ENCODE measurements at regions not wholly inside any gene's neighbourhood (a gene's known extent, or its start where the extent isn't known, plus 50 kb on each side); places are given as distances from the start of the nearest gene placed in this dataset.

DNA sequence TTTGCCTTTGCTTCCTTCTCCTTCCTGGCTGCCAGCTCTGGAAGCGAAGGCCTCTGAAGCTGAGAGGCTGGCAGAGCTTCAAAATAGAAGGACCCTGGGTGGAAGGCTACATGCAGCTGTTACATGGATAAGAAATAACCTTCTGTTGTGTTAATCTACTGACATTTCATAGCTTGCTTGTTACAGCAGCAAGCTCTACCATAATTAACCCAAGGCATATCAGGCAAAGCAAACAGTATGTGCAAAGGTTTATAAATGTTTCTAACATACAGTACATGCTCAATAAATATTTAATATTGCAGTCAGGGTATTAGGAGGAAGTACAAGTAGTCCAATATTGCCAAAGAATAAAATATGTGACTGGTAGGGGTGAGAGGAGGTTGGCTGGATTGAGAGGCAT is 55.6 kb upstream of the MKLN1 start:
- DNase-seq (ENCODE audit: low read depth in 2 of 2): no peak

DNA sequence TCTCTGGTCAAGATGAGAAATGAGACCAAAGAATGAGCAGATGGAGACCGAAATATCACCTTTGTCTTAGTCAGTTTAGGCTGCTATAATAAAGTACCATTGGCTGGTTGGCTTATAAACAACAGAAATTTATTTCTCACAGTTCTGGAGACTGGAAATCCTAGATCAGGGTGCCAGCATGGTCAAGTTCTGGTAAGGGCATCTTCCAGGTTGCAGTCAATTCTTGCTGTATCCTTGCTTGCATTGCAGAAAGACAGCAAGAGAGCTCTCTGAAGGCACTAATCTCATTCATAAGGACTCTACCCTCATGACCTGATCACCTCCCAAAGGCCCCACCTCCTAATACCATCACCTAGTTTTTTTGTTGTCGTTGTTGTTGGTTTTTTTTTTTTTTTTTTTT is 52.7 kb upstream of the MKLN1 start:
- Histone ChIP-seq H3K79me2 (ENCODE audit: control insufficient read depth, insufficient read depth, low read length) (no peaks in the 10 kb centered on the region), H2AFZ (ENCODE audit: low read length) (no peak overlapping the region), H3K9me3 (ENCODE audit: control insufficient read depth, insufficient read depth, low read depth, low read length) (no peaks in the 10 kb centered on the region), H3K36me3 (ENCODE audit: control insufficient read depth, insufficient read depth, low read length) (no peaks in the 10 kb centered on the region), H3K4me2 (ENCODE audit: extremely low read depth, insufficient read depth, low read length) (no peak overlapping the region), H3K27ac (ENCODE audit: insufficient read depth, low read length) (no peak overlapping the region), H3K27me3 (ENCODE audit: control insufficient read depth, insufficient read depth, low read length) (no peaks in the 10 kb centered on the region), H3K4me1 (ENCODE audit: control insufficient read depth, extremely low read depth, insufficient read depth, low read length) (no peaks in the 10 kb centered on the region), H4K20me1 (ENCODE audit: control insufficient read depth, extremely low read depth, insufficient read depth, low read length) (no peaks in the 10 kb centered on the region), H3K9ac (ENCODE audit: insufficient read depth, low read length) (no peak overlapping the region), H3K4me3 (replicated peaks in 1 of 4; ENCODE audit: control extremely low read depth in 1 of 4, insufficient read depth in 1 of 4, low read depth in 3 of 4, low read length in 4 of 4) (no peak overlapping the region)
- TF ChIP-seq, protein P1, sequence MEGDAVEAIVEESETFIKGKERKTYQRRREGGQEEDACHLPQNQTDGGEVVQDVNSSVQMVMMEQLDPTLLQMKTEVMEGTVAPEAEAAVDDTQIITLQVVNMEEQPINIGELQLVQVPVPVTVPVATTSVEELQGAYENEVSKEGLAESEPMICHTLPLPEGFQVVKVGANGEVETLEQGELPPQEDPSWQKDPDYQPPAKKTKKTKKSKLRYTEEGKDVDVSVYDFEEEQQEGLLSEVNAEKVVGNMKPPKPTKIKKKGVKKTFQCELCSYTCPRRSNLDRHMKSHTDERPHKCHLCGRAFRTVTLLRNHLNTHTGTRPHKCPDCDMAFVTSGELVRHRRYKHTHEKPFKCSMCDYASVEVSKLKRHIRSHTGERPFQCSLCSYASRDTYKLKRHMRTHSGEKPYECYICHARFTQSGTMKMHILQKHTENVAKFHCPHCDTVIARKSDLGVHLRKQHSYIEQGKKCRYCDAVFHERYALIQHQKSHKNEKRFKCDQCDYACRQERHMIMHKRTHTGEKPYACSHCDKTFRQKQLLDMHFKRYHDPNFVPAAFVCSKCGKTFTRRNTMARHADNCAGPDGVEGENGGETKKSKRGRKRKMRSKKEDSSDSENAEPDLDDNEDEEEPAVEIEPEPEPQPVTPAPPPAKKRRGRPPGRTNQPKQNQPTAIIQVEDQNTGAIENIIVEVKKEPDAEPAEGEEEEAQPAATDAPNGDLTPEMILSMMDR (conservative IDR thresholded peaks at IDR 0.05 in 1 of 2, IDR thresholded peaks at IDR 0.05 in 1 of 2; ENCODE audit: low read depth in 1 of 2, low read length in 2 of 2): no peak
- no peak for TF ChIP-seq EZH2 (IDR thresholded peaks at IDR 0.05; ENCODE audit: low read length, missing control alignments)
- no peak for DNase-seq (ENCODE audit: low read depth in 2 of 2)

More for the DNA sequence above, 55.6 kb upstream of the MKLN1 start:
- no peak overlapping the region for H3K9ac ChIP-seq (ENCODE audit: insufficient read depth, low read length)
- no peaks in the 10 kb centered on the region for H3K9me3 ChIP-seq (ENCODE audit: control insufficient read depth, insufficient read depth, low read depth, low read length)
- no peaks in the 10 kb centered on the region for H3K4me1 ChIP-seq (ENCODE audit: control insufficient read depth, extremely low read depth, insufficient read depth, low read length)
- H2AFZ ChIP-seq (ENCODE audit: low read length): no peak overlapping the region
- H3K4me3 ChIP-seq (replicated peaks in 1 of 4; ENCODE audit: control extremely low read depth in 1 of 4, insufficient read depth in 1 of 4, low read depth in 3 of 4, low read length in 4 of 4): no peak overlapping the region
- H3K79me2 ChIP-seq (ENCODE audit: control insufficient read depth, insufficient read depth, low read length): no peaks in the 10 kb centered on the region
- H3K27me3 ChIP-seq (ENCODE audit: control insufficient read depth, insufficient read depth, low read length): no peaks in the 10 kb centered on the region
- no peak overlapping the region for H3K4me2 ChIP-seq (ENCODE audit: extremely low read depth, insufficient read depth, low read length)
- TF ChIP-seq, protein P1 (conservative IDR thresholded peaks at IDR 0.05 in 1 of 2, IDR thresholded peaks at IDR 0.05 in 1 of 2; ENCODE audit: low read depth in 1 of 2, low read length in 2 of 2): no peak
- no peak for TF ChIP-seq EZH2 (IDR thresholded peaks at IDR 0.05; ENCODE audit: low read length, missing control alignments)
- H4K20me1 ChIP-seq (ENCODE audit: control insufficient read depth, extremely low read depth, insufficient read depth, low read length): no peaks in the 10 kb centered on the region
- no peak overlapping the region for H3K27ac ChIP-seq (ENCODE audit: insufficient read depth, low read length)
- H3K36me3 ChIP-seq (ENCODE audit: control insufficient read depth, insufficient read depth, low read length): no peaks in the 10 kb centered on the region

DNA sequence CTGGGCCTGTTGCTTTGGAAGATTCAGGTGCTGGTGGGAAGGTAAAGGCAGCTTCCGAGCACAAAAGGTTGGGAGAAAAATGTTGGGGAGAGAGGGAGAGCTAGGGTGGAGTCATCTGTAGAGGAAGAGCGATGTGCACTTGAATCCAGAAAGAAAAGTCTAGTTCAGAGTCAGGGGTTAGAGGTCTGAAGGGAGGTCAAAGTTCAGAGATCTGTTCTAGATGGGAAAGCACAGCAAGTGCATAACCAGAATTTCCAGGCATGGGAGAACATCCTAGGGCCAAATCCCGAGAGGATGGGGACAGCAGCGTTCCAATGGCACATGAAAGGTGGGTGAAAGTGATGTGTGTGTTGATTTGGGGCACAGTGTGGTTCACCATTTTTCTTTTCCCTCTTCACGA is 51.5 kb upstream of the MKLN1 start:
- Histone ChIP-seq H3K9me3 (ENCODE audit: control insufficient read depth, insufficient read depth, low read depth, low read length) (no peaks in the 10 kb centered on the region), H3K79me2 (ENCODE audit: control insufficient read depth, insufficient read depth, low read length) (no peaks in the 10 kb centered on the region), H3K36me3 (ENCODE audit: control insufficient read depth, insufficient read depth, low read length) (no peaks in the 10 kb centered on the region), H2AFZ (ENCODE audit: low read length) (no peak overlapping the region), H3K27me3 (ENCODE audit: control insufficient read depth, insufficient read depth, low read length) (no peaks in the 10 kb centered on the region), H3K4me1 (ENCODE audit: control insufficient read depth, extremely low read depth, insufficient read depth, low read length) (no peaks in the 10 kb centered on the region), H3K4me2 (ENCODE audit: extremely low read depth, insufficient read depth, low read length) (no peak overlapping the region), H3K9ac (ENCODE audit: insufficient read depth, low read length) (no peak overlapping the region), H3K4me3 (replicated peaks in 1 of 4; ENCODE audit: control extremely low read depth in 1 of 4, insufficient read depth in 1 of 4, low read depth in 3 of 4, low read length in 4 of 4) (no peak overlapping the region), H4K20me1 (ENCODE audit: control insufficient read depth, extremely low read depth, insufficient read depth, low read length) (no peaks in the 10 kb centered on the region), H3K27ac (ENCODE audit: insufficient read depth, low read length) (no peak overlapping the region)
- TF ChIP-seq, protein P1 (conservative IDR thresholded peaks at IDR 0.05 in 1 of 2, IDR thresholded peaks at IDR 0.05 in 1 of 2; ENCODE audit: low read depth in 1 of 2, low read length in 2 of 2): no peak
- no peak for TF ChIP-seq EZH2 (IDR thresholded peaks at IDR 0.05; ENCODE audit: low read length, missing control alignments)
- DNase-seq (ENCODE audit: low read depth in 2 of 2): no peak
